A549 (cell line): ENCODE measurements at regions not wholly inside any gene's neighbourhood (a gene's known extent, or its start where the extent isn't known, plus 50 kb on each side); places are given as distances from the start of the nearest gene placed in this dataset.

ENCODE experiments used
- CBX8 ChIP-seq: fragments of 200-600 bp; sonication (generic); IDR thresholded peaks from 2 replicates; pipeline ENCODE4 v1.6.1; 2016
- CTCF ChIP-seq: fragments of >200 bp; sonication (Bioruptor Twin); formaldehyde crosslinking; IDR thresholded peaks from 3 replicates; pipeline ENCODE4 v1.5.1; 2016
- EP300 ChIP-seq, 2 experiments: fragments of >200 bp; sonication (Bioruptor Twin); formaldehyde crosslinking; IDR thresholded peaks; 2 replicates in 1 of 2; 3 replicates in 1 of 2; pipeline ENCODE4 v1.6.1; 2016 to 2017
- HDAC2 ChIP-seq: fragments of 200-600 bp; sonication (generic); IDR thresholded peaks from 2 replicates; pipeline ENCODE4 v1.6.1; 2016
- KDM1A ChIP-seq: fragments of 200-600 bp; sonication (generic); IDR thresholded peaks from 2 replicates; pipeline ENCODE4 v1.6.1; 2016; ENCODE audit warnings: low read depth, mild to moderate bottlenecking
- MAX ChIP-seq: IDR thresholded peaks from 2 replicates; pipeline ENCODE4 v1.6.1; 2012
- POLR2A ChIP-seq: IDR thresholded peaks from 2 replicates; pipeline ENCODE4 v1.6.1; 2012; ENCODE audit warnings: mild to moderate bottlenecking, low read length
- RAD21 ChIP-seq, 2 experiments: fragments of >200 bp in 1 of 2; sonication (Bioruptor Twin) in 1 of 2; formaldehyde crosslinking in 1 of 2; IDR thresholded peaks in 1 of 2; conservative IDR thresholded peaks in 1 of 2; 2 replicates in 1 of 2; 3 replicates in 1 of 2; pipeline ENCODE4 v1.6.1; 2012 to 2018; ENCODE audit warnings: inconsistent platforms in 1 of 2

GRCh38 chr1:163674236-163674635, 352.5 kb downstream of the NUF2 start:
- TF ChIP-seq CTCF (no peak), RAD21 (conservative IDR thresholded peaks at IDR 0.05 in 1 of 2, IDR thresholded peaks at IDR 0.05 in 1 of 2) (no peak), HDAC2 (no peak), POLR2A (no peak), MAX (no peak), KDM1A (no peak), CBX8 (no peak), EP300 (IDR thresholded peaks at IDR 0.05) (no peak)
